NCI-H2196 (cell line): ENCODE measurements at regions not wholly inside any gene's neighbourhood (a gene's known extent, or its start where the extent isn't known, plus 50 kb on each side); places are given as distances from the start of the nearest gene placed in this dataset.
"Not testable (repeated sequence)": the region's sequence is repeated elsewhere in the genome, so short reads cannot be mapped to it uniquely, and the experiment has no call there.

Experiments used
- DNase-seq: peaks from one replicate; lab custom pipeline; 2025; ENCODE audit not compliant: unreplicated experiment; lab: John Stamatoyannopoulos, UW

DNA sequence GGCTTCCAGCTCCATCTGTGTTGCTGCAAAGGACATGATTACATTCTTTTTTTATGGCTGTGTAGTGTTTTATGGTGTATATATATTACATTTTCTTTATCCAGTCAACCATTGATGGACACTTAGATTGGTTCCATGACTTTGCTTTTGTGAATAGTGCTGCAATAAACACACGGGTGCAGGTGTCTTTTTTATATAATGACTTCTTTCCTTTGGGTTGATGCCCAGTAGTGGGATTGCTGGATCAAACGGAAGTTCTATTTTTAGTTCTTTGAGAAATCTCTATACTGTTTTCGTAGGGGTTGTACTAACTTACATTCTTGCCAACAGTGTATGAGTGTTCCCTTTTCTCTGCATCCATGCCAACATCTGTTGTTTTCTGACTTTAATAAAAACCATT lies 189.7 kb downstream of the ACTR3B start:
- no peak for DNase-seq

DNA sequence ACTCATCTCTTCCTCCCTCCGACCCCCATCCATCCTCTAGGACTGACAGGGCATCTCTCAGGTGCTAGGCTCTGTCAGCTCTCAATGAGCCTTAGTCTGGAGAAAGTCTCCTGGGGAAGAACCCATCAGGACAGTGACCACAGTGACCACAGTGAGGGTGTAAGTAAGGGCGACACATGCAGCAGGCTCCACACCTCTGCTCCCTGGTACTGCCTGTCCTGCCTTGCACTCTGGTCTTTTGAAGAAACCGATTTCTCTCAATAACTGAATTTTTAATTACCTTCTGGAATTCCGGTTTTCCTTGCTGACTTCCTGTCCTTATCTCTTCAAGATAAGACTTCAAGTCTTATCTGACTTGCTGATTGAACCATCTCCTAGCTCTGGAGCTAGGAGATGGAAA lies 190.2 kb downstream of the ACTR3B start:
- DNase-seq = no peak

DNA sequence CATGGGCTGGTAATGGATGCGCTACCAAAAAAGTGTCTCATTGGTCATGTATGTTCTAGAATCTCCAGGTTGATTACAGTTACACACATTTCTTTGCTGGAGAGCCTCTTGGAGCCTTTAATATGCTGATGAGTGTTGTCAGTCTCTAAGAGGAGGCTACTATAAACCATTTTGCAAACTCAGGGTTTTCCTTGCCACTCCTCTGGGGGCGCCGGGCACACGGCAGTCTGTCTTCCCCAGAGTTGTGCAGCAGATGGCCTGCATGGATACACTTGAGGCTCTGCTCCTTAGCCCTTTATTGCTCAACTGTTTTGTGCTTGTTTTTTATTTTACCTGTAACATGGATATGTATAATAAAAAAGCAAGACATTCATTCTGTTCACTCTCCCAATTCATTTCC lies 196.5 kb downstream of the ACTR3B start:
- DNase-seq = no peak

DNA sequence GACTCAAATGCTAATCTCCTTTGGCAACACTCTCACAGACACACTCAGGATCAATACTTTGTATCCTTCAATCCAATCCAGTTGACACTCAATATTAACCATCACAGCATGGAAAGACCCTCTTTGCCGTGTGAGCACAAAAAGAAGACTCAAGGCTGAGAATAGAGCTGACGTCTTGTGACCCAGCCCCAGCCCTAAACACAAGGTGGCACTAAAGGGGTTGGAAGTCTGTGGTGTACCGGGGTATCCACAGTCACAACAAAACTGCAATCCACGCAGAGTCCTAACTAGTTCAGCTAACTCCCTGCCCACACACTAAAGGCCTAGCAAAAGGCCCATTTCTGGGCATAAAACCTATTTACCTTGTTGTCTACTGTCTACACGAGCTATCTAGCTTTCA lies 200.1 kb downstream of the ACTR3B start:
- DNase-seq = no peak

DNA sequence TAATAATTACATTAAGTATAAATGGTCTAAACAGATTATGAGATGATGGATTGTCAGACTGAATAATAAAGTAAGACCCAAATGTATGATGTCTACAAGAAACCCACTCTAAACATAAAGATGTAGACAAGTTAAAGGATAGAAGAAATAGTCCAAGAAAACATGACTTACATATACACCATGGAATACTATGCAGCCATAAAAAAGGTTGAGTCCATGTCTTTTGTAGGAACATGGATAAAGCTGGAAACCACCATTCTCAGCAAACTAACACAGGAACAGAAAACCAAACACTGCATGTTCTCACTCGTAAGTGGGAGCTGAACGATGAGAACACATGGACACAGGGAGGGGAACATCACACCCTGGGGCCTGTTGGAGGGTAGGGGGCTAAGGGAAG lies 202.2 kb downstream of the ACTR3B start:
- not testable (repeated sequence) for DNase-seq

DNA sequence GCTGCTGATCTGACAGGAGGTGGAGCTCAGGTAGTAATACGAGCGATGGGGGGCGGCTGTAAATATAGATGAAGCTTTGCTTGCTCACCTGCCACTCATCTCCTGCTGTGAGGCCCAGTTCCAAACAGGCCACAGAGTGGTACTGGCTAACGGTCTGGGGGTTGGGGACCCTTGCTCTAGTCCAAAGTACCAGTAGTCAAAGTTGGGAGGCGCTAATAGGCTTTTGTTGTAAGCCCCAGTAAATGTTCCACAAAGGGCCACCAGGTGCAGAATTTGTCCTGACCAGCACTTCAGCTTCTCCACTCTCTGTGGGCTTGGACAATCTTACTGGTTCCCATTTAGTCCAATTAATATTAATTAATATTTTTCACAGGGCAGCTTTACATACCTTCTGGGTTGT lies 206.6 kb downstream of the ACTR3B start:
- DNase-seq = no peak

DNA sequence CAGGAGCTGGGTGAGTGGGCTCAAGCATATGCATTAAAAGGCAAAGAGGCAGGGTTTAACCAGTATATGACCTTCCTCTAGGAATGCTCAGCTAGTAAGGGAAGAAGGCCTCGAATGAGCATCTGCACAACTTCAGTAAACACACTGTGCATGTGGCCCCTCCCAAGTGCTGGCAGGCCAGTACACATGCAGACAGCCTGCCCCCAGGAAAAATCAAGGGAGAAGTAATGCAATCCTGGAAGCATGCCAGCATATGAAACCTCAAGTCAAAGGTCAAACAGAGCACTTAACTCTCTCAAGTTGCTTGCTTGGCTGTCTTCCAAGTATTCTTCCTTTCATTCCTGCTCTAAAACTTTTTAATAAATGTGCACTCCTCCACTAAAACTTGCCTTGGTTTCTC lies 208.4 kb downstream of the ACTR3B start:
- no peak for DNase-seq

DNA sequence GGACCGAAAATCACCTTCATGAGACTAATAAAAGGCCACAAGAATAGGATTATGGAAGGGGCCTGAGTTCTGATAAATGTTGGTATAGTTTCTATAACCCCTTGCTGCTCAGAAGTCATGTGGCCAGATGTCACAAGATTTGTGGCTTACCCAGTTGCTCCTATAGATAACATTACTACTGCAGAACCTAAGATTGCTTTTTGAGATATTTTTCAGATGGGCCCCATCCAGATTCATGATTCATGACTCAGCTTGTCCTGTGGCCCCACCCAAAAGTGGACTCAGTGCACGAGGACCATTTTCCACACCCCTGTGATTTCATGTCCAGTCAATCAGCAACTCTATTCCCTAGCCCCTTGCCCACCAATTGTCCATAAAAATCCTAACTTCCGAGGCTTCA lies 209.0 kb downstream of the ACTR3B start:
- no peak for DNase-seq

DNA sequence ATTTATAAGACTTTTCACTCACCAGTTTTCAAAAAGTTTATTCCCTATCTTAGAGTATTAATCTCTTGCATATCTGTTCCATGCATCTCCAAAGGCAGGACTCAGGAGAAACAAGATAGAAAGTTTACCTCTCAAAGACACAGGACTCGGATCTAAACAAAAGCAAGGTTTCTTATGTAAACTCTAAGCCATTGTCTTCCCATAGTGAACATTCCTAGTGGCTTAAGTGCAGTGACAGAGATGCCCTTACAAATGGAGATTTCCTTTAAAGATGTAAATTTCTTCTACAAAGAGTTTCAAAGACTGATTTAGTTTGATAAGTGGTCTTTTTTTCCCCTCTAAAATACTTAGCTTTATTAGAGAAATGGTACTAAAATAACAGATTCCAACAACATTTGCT lies 209.8 kb downstream of the ACTR3B start:
- no peak for DNase-seq

DNA sequence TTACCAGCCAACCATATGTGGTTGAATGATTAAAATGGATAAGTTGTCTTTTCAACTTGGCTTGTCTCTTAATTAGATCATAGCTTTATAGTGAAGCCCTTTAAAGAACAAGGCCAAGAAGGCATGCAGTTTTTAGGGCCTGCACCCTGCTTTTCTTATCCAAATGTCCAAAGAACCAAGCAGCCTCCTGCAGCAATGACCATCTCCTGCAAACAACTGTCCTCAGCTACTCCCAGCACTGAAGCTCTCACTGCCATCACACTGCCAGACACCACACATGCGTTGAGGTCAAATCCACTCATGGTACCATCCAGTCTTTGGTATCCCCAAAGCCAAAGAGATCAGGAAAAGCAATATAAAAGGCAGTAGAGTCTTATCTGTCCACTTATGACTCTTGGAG lies 210.3 kb downstream of the ACTR3B start:
- DNase-seq = no peak

DNA sequence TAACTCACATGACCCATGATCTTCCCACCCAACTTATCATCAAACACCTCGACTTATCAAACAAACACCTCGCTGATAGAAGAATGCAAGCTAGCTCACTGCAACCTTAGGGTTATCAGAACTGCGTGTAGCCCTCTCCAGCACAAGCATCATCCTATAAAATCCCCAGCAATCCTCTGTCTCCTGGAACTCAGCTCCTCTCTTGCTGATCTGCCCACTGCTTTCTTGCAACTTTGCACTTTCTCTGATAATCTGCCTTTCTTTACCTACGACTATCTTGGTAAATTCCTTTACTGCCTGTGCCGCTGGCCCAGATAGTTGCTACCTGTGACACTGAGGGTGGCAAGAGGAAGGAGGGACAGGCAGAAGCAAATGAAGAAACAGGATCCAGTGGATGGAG lies 210.9 kb downstream of the ACTR3B start:
- no peak for DNase-seq

DNA sequence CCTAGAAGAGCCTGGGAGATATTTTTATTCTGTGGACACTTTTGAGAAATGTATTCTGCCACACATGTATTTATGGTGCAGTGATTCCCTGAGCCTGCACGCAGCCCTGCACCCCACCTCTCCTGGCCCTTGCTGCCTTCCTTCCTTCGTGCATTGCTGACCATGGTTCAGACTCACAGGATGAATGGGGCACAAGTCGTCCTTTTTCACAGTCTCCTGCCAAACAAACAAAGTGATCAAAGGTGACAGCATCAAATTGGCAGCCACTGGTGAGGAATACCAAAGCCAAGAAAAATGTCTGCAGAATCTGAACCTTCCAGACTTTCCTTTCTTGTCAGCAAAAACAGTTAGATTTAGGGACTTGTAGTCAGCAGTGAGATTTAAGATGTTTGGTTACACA lies 215.0 kb downstream of the ACTR3B start:
- no peak for DNase-seq

DNA sequence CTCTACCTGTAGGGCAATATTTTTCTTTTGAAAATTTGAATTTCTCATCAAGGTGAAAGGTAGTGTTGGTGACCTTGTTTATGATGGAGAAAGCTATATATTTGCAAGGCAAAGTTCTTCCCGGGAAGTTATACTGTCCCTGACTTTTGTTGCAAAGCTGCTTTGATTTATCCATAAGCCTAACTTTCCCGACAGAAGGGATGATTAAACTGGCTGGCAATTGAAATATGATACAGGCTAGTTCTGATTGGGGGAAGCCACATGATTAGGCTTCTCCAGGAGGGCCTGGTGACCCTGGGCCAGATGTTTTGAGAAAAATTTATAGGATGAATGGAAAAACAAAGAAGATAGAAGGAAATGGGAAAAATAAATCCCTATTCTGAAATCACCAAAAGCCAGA lies 215.5 kb downstream of the ACTR3B start:
- no peak for DNase-seq

DNA sequence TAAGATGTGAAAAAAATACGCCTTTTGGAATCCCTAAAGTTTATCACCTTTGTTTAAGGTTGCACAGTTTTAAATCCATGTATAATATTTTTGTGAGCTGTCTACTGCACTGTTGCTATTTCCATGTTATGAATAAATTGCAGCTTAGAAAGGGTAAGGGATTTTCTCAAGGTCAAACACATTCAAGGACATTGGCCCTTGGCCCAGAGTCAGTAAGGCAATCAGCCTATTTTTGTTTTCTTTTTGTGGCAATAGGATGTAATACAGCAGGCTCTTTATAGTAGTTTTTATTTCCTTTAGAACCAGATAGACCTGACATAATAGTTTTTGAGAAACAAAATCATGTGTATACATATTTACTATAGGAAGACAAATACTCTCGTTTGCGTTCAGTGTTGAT lies 219.8 kb downstream of the ACTR3B start:
- DNase-seq = no peak

DNA sequence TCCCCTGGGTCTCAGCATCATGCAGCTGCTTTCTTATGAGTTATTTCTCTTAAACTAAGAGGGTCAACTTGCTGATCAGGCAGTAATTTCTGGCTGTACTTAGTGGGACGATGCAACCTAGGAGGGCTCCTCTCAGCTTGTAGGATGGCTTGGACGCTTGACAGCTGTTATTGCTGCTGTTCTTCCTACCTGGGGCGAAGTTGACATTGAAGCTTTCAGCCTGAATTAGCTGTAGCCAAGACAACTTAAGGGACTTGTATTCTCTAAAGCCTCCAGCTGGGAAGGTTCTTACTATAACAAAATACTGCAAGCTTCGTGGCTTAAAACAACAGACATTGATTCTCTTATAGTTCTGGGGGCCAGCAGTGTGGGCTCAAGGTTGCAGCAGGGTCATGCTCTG lies 224.9 kb downstream of the ACTR3B start:
- DNase-seq = no peak

DNA sequence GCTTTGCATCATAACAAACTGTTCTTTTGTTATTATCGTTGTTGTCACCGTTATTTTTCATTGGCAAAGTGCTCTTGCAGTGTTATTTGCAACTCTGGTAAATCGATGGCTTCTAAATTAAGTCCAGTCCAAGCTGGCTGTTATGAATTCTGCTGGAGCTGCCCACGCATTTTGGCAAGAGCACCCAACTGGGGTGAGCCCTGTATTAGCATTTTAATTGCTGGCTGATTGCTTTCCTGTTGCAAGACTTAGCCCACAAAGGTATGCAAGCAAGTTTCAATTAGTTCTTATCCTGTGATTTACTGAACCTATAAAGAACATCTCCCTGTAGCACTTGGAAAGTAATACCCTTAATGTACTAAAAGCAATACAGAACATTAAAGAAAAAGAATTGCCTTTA lies 226.8 kb downstream of the ACTR3B start:
- no peak for DNase-seq

DNA sequence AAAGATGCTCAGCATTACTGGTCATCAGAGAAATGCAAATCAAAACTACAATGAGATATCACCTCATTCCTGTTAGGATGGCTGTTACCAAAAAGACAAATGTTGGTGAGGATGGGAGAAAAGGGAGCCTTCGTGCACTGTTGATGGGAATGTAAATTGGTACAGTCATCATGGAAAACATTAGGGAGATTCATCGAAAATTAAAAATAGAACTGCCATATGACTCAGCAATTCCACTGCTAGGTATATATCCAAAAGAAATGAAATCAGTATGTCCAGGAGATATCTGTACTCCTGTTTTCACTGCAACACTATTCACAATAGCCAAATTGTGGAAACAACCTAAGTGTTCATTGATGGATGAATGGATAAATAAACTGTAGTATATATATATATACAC lies 228.1 kb downstream of the ACTR3B start:
- no peak for DNase-seq

DNA sequence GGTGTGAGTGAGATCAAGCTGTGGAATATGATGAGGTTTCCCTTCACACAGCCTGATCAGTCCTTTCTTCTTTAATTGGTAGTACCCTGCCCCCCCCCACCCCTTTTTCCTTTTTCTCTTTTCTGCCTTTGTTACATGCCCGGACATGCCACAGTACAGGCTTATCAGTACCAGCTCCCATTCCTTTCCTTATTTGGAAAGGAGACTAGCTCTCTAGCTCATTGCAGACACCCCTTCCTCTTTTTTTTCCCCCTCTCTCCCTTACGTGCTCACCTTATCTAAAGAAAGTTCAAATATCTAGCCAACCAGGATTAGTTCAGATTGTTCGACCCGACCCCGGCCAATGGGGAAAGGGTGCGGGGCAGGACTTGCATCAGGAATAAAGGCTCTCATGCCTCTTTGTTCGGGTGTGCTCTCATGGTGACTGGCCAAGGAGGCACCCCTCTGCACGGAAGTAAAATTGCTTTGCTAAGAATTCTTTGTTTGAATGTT lies 230.4 kb downstream of the ACTR3B start:
- DNase-seq = no peak

DNA sequence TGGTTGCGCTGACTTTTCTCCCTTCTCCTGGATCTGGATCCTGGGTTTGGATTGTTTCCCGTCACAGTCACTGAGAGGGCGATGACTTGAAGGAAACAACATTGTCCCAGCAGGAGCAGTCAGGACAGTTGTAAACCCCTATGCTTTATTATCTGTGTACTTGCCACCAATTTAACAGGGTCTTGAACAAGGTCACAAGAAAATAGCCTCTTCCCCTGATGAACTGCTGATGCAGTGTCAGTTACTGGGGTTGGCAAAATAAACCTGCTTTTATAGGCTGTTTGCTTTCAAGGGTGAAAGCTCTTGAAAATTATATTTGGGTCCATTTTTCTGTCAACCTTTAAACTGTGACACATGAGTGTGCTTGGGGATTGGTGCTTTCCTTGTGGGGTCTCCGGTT lies 238.9 kb downstream of the ACTR3B start:
- no peak for DNase-seq

DNA sequence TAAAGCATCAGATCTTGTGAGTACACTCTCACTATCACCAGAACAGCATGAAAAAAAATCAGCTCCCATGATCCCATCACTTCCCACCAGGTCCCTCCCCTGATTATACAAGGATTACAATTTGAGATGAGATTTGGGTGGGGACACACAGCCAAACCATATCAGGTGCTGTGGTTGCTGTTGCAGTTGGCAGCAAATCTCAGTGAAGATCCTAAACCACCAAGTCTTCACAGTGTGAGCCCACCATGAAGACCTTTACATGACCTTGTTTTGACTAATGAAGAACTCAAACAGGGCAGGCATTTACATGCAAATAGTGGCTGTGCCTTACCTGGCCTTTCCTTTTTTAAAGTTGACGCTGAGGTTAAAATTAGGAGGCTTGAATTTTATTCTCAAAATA lies 242.6 kb downstream of the ACTR3B start:
- no peak for DNase-seq

DNA sequence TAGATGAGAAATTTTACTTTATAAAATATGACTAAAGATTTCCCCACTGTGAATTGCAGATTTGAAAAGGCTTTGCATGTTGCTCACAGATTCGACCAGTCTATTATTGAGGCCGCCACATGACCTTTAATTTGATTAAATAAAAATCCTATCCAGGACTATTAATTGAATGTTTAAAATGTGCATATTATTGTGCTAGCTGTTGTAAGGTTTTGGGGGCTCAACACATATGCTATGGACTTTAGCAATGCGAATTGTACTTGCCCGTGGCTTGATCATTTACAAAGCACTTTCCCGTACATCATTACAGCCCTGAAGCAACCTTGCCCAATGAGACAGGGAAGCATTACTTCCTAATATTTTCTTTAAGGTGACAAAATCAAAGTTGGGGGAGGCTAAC lies 243.0 kb downstream of the ACTR3B start:
- no peak for DNase-seq

DNA sequence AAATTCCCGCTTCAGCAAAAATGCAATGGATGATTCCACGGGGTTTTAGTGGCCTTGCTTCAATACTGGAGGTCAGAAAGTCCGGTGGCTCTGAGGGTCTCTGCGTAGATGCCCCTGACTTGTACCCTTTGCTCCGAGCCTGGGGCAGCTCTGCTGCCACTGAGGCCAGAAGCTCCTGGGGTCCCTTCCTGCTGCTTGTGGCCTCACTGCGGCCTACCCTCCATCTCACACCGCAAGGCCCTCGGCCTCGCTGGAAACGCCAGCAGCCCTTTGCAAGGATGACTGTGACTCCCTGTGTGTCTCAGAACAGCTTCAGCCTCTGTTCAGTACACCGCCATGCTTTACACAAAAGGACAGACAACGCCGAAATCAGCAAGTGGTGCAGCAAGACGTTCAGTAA lies 244.8 kb downstream of the ACTR3B start:
- DNase-seq = no peak

DNA sequence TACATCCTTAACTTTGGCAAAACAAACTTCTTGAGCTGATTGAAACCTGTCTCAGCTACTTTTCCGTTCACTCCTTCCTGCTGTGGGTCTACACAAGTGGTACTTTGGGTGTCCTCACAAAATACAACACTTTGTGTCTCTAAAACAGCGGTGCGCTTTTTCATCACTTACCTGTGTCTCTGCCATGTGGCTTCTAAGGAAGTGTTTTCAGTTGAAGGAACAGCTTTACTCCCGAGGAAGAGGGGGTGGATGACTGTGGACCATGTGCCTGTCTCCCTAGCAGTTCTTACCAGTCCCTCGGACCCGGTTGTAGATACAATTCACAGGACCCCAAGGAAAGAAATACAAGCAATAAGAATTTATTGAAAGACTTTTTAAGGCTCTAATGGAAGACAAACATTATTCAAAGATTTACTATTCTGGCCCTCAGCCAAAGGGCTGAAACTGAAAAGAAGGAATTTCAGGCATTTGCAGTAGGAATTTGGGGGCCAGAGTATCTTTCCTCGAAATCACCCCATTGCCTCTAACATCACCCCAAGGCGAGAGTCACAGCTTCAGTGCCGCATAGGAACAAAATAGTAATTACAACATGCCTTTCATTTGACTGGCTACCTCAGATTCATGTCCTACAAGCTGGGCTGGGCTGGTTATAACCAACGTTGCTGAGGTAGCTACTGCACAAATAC lies 246.3 kb downstream of the ACTR3B start:
- DNase-seq = no peak

DNA sequence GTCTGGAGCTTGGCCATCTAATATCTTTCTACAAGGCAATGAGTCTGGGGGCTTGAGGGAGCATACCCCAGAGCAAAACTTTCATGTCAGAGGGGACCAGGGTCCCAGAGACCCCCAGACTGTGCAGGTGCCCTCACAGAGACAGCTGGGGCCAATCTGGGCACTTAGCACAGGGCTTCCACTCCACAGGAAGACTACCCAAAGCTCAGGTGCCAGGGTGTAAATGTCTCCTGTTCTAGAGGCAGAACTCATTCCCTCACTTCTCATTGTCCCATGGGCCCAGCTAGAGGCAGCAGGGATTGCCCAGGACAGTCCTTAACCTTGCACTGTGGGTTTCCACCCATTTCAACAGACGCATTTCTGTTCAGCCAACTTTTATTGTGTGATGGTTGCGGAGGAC lies 246.9 kb downstream of the ACTR3B start:
- no peak for DNase-seq
